HepG2 (cell line): ENCODE measurements at regions not wholly inside any gene's neighbourhood (a gene's known extent, or its start where the extent isn't known, plus 50 kb on each side); places are given as distances from the start of the nearest gene placed in this dataset.

Source experiments
- ATAC-seq: fragments of 200-7000 bp; cut with Tn5 transposase; 3 replicates; pipeline ENCODE4 v1.9.1; 2020; ENCODE audit warnings: mild to moderate bottlenecking, moderate library complexity
- BruUV-seq: library from RNA; stranded (reverse); fragments of 400-500 nt; replicated peaks from 2 replicates; lab custom pipeline; 2021; lab: Mats Ljungman, UMichigan
- CTCF ChIA-PET: fragments of 300-600 bp; formaldehyde crosslinking; extraction: SDS; loops from one replicate; lab custom pipeline; 2021; ENCODE audit warnings: low total read pairs, inconsistent platforms, low intra/inter-chr PET ratio; lab: Yijun Ruan, JAX
- POLR2A ChIA-PET: fragments of 350-600 bp; sonication (Branson Sonifier 250); formaldehyde crosslinking; loops from one replicate; lab custom pipeline; 2020; ENCODE audit warnings: antibody characterized with exemption, inconsistent platforms; lab: Yijun Ruan, JAX
- DNase-seq: peaks from one replicate; pipeline ENCODE4 v3.0.0-alpha.2; 2015; ENCODE audit warnings: low spot score
- FAIRE-seq: peaks from 3 replicates; lab custom pipeline; 2011; peaks lifted over from hg19 to GRCh38; lab: Jason Lieb, UNC
- H2AFZ ChIP-seq: one replicate; pipeline ENCODE4 v1.6.1; 2011; ENCODE audit warnings: low read length, inconsistent platforms
- H3K27ac ChIP-seq: fragments of 300-600 bp; 3 replicates; pipeline ENCODE4 v1.8.0; 2011; ENCODE audit warnings: mixed run types, mild to moderate bottlenecking, mixed read lengths, low read length, inconsistent platforms; ENCODE audit not compliant: insufficient read depth; ENCODE audit errors: extremely low read length
- H3K27me3 ChIP-seq, 2 experiments: fragments of 200-600 bp in 1 of 2; 2 replicates in 1 of 2; 3 replicates in 1 of 2; pipeline versions ENCODE4 v1.6.0 to v1.8.0; 2011; ENCODE audit warnings: low read length in 2 of 2, mild to moderate bottlenecking in 2 of 2, moderate library complexity in 2 of 2, inconsistent platforms in 1 of 2; ENCODE audit not compliant: insufficient read depth in 2 of 2, control insufficient read depth in 1 of 2
- H3K36me3 ChIP-seq, 2 experiments: fragments of 200-600 bp in 1 of 2; replicated peaks in 1 of 2; 2 replicates in 1 of 2; 3 replicates in 1 of 2; pipeline versions ENCODE4 v1.5.1 to v1.8.0; 2011; ENCODE audit warnings: low read length in 2 of 2, inconsistent platforms in 1 of 2; ENCODE audit not compliant: insufficient read depth in 2 of 2, control insufficient read depth in 1 of 2
- H3K4me1 ChIP-seq: 2 replicates; pipeline ENCODE4 v1.5.1; 2012; ENCODE audit warnings: low read length, inconsistent platforms; ENCODE audit not compliant: insufficient read depth
- H3K4me2 ChIP-seq: 2 replicates; pipeline ENCODE4 v1.6.0; 2011; ENCODE audit warnings: low read depth, low read length, inconsistent platforms
- H3K4me3 ChIP-seq, 3 experiments: fragments of 200-600 bp in 1 of 3; sonication (generic), shearing (Covaris generic) in 1 of 3; replicated peaks in 1 of 3; 2 replicates each; pipeline ENCODE4 v1.5.1; 2011 to 2016; ENCODE audit warnings: low read length in 3 of 3, inconsistent platforms in 2 of 3, low read depth in 2 of 3, mild to moderate bottlenecking in 2 of 3, control low read depth in 1 of 3, mixed read lengths in 1 of 3; ENCODE audit not compliant: insufficient read depth in 1 of 3
- H3K79me2 ChIP-seq: one replicate; pipeline ENCODE4 v1.6.1; 2011; ENCODE audit warnings: low read length, inconsistent platforms; ENCODE audit not compliant: insufficient read depth
- H3K9ac ChIP-seq: 2 replicates; pipeline ENCODE4 v1.6.0; 2011; ENCODE audit warnings: mild to moderate bottlenecking, low read depth, low read length, inconsistent platforms; ENCODE audit not compliant: insufficient read depth
- H3K9me3 ChIP-seq: 2 replicates; pipeline ENCODE4 v1.5.1; 2012; ENCODE audit warnings: mild to moderate bottlenecking, low read length
- H4K20me1 ChIP-seq: 2 replicates; pipeline ENCODE4 v1.6.0; 2011; ENCODE audit warnings: inconsistent platforms, mild to moderate bottlenecking, low read length, moderate library complexity; ENCODE audit not compliant: insufficient read depth
- AHR ChIP-seq: IDR thresholded peaks from 2 replicates; pipeline ENCODE4 v1.6.1; 2018; ENCODE audit warnings: missing genetic modification reagents, missing compliant biosample characterization
- BRCA1 ChIP-seq: sonication (generic); formaldehyde crosslinking; IDR thresholded peaks from 2 replicates; pipeline ENCODE4 v1.4.0; 2020; ENCODE audit warnings: missing genetic modification reagents
- DMAP1 ChIP-seq: IDR thresholded peaks from 2 replicates; pipeline ENCODE4 v1.6.1; 2016
- HNF1B ChIP-seq: sonication (generic); formaldehyde crosslinking; IDR thresholded peaks from 2 replicates; pipeline ENCODE4 v1.5.1; 2020; ENCODE audit warnings: mild to moderate bottlenecking, moderate library complexity, missing genetic modification reagents
- HNRNPLL ChIP-seq: fragments of 200-400 bp; formaldehyde crosslinking; IDR thresholded peaks from 2 replicates; pipeline ENCODE4 v1.6.1; 2017; ENCODE audit warnings: mild to moderate bottlenecking, low read depth, low read length; ENCODE audit not compliant: poor library complexity, severe bottlenecking
- NR0B2 ChIP-seq: sonication (generic); formaldehyde crosslinking; IDR thresholded peaks from 2 replicates; pipeline ENCODE4 v1.4.0; 2020; ENCODE audit warnings: mild to moderate bottlenecking, missing genetic modification reagents
- NR2F1 ChIP-seq, 2 experiments: fragments of 450-650 bp in 1 of 2; formaldehyde crosslinking in 1 of 2; IDR thresholded peaks; 2 replicates each; pipeline versions ENCODE4 v1.5.0 to v1.6.1; 2016 to 2020; ENCODE audit warnings: mild to moderate bottlenecking in 1 of 2, missing compliant biosample characterization in 1 of 2, missing genetic modification reagents in 1 of 2, moderate library complexity in 1 of 2
- PCBP2 ChIP-seq: fragments of 200-400 bp; formaldehyde crosslinking; optimal IDR thresholded peaks from 2 replicates; pipeline ENCODE3; 2018; ENCODE audit warnings: low read length, low read depth; ENCODE audit not compliant: poor library complexity, severe bottlenecking
- SAFB2 ChIP-seq: sonication (generic); formaldehyde crosslinking; IDR thresholded peaks from 2 replicates; pipeline ENCODE4 v1.5.1; 2020; ENCODE audit warnings: missing genetic modification reagents, low read depth, mild to moderate bottlenecking, borderline replicate concordance
- SOX13 ChIP-seq, 3 experiments: fragments of 450-650 bp in 1 of 3; sonication (generic) in 1 of 3; formaldehyde crosslinking in 1 of 3; IDR thresholded peaks in 2 of 3; conservative IDR thresholded peaks in 1 of 3; 2 replicates each; pipeline versions ENCODE4 v1.5.0 to v1.6.1; 2016 to 2020; ENCODE audit warnings: antibody characterized with exemption in 1 of 3, mild to moderate bottlenecking in 1 of 3, missing compliant biosample characterization in 1 of 3, missing genetic modification reagents in 1 of 3, moderate library complexity in 1 of 3
- TCF7 ChIP-seq: sonication (generic); IDR thresholded peaks from 2 replicates; pipeline ENCODE4 v1.6.1; 2016; ENCODE audit warnings: antibody characterized with exemption, low read depth
- ZNF317 ChIP-seq: sonication (generic); formaldehyde crosslinking; IDR thresholded peaks from 2 replicates; pipeline ENCODE4 v1.5.0; 2020; ENCODE audit warnings: mild to moderate bottlenecking, missing genetic modification reagents
- ZNF33B ChIP-seq: sonication (generic); formaldehyde crosslinking; IDR thresholded peaks from 2 replicates; pipeline ENCODE4 v1.5.1; 2020; ENCODE audit warnings: mild to moderate bottlenecking, missing genetic modification reagents
- ZNF34 ChIP-seq: sonication (generic); formaldehyde crosslinking; IDR thresholded peaks from 2 replicates; pipeline ENCODE4 v1.4.0; 2020; ENCODE audit warnings: mild to moderate bottlenecking, missing genetic modification reagents, borderline replicate concordance
- ZNF577 ChIP-seq: sonication (generic); formaldehyde crosslinking; IDR thresholded peaks from 2 replicates; pipeline ENCODE4 v1.4.0; 2020; ENCODE audit warnings: mild to moderate bottlenecking, low read depth, missing genetic modification reagents, borderline replicate concordance
- ZNF761 ChIP-seq: sonication (generic); formaldehyde crosslinking; conservative IDR thresholded peaks from 2 replicates; pipeline ENCODE4 v1.4.0; 2020; ENCODE audit warnings: mild to moderate bottlenecking, missing genetic modification reagents
- ZNF850 ChIP-seq: sonication (generic); formaldehyde crosslinking; conservative IDR thresholded peaks from 2 replicates; pipeline ENCODE4 v1.9.0; 2021; ENCODE audit warnings: mild to moderate bottlenecking, missing genetic modification reagents
- WGBS: methylation state at CpG from one replicate; pipeline ENCODE4 v1.1.6; 2017; ENCODE audit warnings: low lambda C conversion rate; 5-methylcytosine and 5-hydroxymethylcytosine counted together
- in situ Hi-C: cut with HindIII; loops from 2 replicates; pipeline ENCODE4 v1.10.0; 2017; ENCODE audit warnings: low pct_unique_long_range_greater_than_20kb; ENCODE audit not compliant: extremely low pct_ligation_motif_present
- intact Hi-C: fragments of 100-400 bp; cut with micrococcal nuclease; formaldehyde crosslinking; loops from one replicate; pipeline ENCODE4 v1.10.0; 2022; ENCODE audit not compliant: unreplicated experiment

- no peak for TF ChIP-seq NR0B2 (CRISPR knock-in tag)
- no peak for TF ChIP-seq ZNF577 (CRISPR knock-in tag)
- TF ChIP-seq DMAP1, result no peak
- no peak for TF ChIP-seq ZNF850 (CRISPR knock-in tag)
- no peak for TF ChIP-seq ZNF33B (CRISPR knock-in tag)
- no peak for TF ChIP-seq SAFB2 (CRISPR knock-in tag)
- TF ChIP-seq ZNF761 (CRISPR knock-in tag), result no peak
- no peak for TF ChIP-seq AHR
- TF ChIP-seq NR2F1 (CRISPR knock-in tag; IDR thresholded peaks at IDR 0.05), result no peak
- TF ChIP-seq ZNF317, result no peak
- TF ChIP-seq PCBP2, result no peak
- no peak for TF ChIP-seq HNF1B (CRISPR knock-in tag)
- TF ChIP-seq ZNF34 (CRISPR knock-in tag), result no peak
- no peak for TF ChIP-seq HNRNPLL
- TF ChIP-seq SOX13 (IDR thresholded peaks at IDR 0.05), result no peak
- TF ChIP-seq SOX13 (CRISPR knock-in tag; conservative IDR thresholded peaks at IDR 0.05 in 1 of 2, IDR thresholded peaks at IDR 0.05 in 1 of 2), result no peak
- TF ChIP-seq TCF7, result no peak
- no peak for TF ChIP-seq BRCA1 (CRISPR knock-in tag)
- Histone ChIP-seq H3K9me3 (no peaks in the 10 kb centered on the region), H3K27ac (no peak overlapping the region), H4K20me1 (no peaks in the 10 kb centered on the region), H3K36me3 (no peaks in the 10 kb centered on the region), H2AFZ (no peak overlapping the region), H3K4me2 (no peak overlapping the region), H3K27me3 (no peaks in the 10 kb centered on the region), H3K4me3 (no peak overlapping the region), H3K79me2 (no peaks in the 10 kb centered on the region), H3K4me1 (0 out of 2 replicates have a peak, but pooled peaks cover 5% of the 10 kb centered on the region), H3K9ac (no peak overlapping the region)
- WGBS, result 2% methylated on average over 2 of the region's 2 CpGs
- intact Hi-C loops, result no loop called here
- no peak for DNase-seq
- in situ Hi-C loops, result no loop called here
- no peak for ATAC-seq
- BruUV-seq, result no TSS peak
- ChIA-PET CTCF (no interaction called here), POLR2A (no interaction called here)
- no peak for FAIRE-seq
These were observed 127.7 kb upstream of the PTPRK start for GRCh38 chr6:128648022-128648598.
